Activated naive CD8-positive, alpha-beta T cell treated with anti-CD3 and anti-CD28 coated beads, Interleukin-2, amount 10 ng/mL, durations not matched to agents 7 days and 5 days (primary cell): ENCODE measurements at regions not wholly inside any gene's neighbourhood (a gene's known extent, or its start where the extent isn't known, plus 50 kb on each side); places are given as distances from the start of the nearest gene placed in this dataset.
"Not testable (repeated sequence)": the region's sequence is repeated elsewhere in the genome, so short reads cannot be mapped to it uniquely, and the experiment has no call there.

ENCODE experiments used
- ATAC-seq: fragments of 150-1000 bp; cut with Tn5 transposase; one replicate; pipeline ENCODE4 v1.10.0; 2021; ENCODE audit warnings: low read depth, moderate library complexity
- POLR2A ChIA-PET: fragments of 350-600 bp; sonication (Branson Sonifier 250); formaldehyde crosslinking; loops from one replicate; lab custom pipeline; 2021; ENCODE audit warnings: antibody characterized with exemption; lab: Charles Lee
- DNase-seq: peaks from one replicate; pipeline ENCODE4 v3.0.0; 2021
- H3K27ac Mint-ChIP-seq: one replicate; pipeline ENCODE4 v1.8.0; 2022; ENCODE audit warnings: mild to moderate bottlenecking, mixed read lengths
- H3K27me3 Mint-ChIP-seq: one replicate; pipeline ENCODE4 v1.8.0; 2022; ENCODE audit warnings: mild to moderate bottlenecking, moderate library complexity, mixed read lengths
- H3K36me3 Mint-ChIP-seq: one replicate; pipeline ENCODE4 v1.8.0; 2021; ENCODE audit warnings: mild to moderate bottlenecking, mixed read lengths
- H3K4me1 Mint-ChIP-seq: one replicate; pipeline ENCODE4 v1.8.0; 2021; ENCODE audit warnings: mixed read lengths
- H3K4me3 Mint-ChIP-seq: one replicate; pipeline ENCODE4 v1.8.0; 2022; ENCODE audit warnings: mild to moderate bottlenecking, moderate library complexity, mixed read lengths
- H3K9me3 Mint-ChIP-seq: one replicate; pipeline ENCODE4 v1.8.0; 2021; ENCODE audit warnings: mixed read lengths

- DNase-seq, H3K4me1 Mint-ChIP-seq, H3K27me3 Mint-ChIP-seq, POLR2A ChIA-PET, H3K9me3 Mint-ChIP-seq, ATAC-seq, H3K27ac Mint-ChIP-seq, H3K4me3 Mint-ChIP-seq, H3K36me3 Mint-ChIP-seq: not testable (repeated sequence)
Measured at GRCh38 chr2:131966671-131967070, 195.1 kb downstream of the ANKRD30BL start.

- POLR2A ChIA-PET: no interaction called here
- Mint-ChIP-seq H3K27ac (no peak overlapping the region), H3K4me3 (no peak overlapping the region), H3K9me3 (no peaks in the 10 kb centered on the region), H3K36me3 (no peaks in the 10 kb centered on the region), H3K4me1 (no peaks in the 10 kb centered on the region), H3K27me3 (no peaks in the 10 kb centered on the region)
- DNase-seq: no peak
- ATAC-seq: no peak
Measured at GRCh38 chr2:131966256-131966655, 195.5 kb downstream of the ANKRD30BL start.

GRCh38 chr2:131958019-131958609, 203.6 kb downstream of the ANKRD30BL start:
- H3K36me3 Mint-ChIP-seq, H3K4me3 Mint-ChIP-seq, DNase-seq, POLR2A ChIA-PET, H3K9me3 Mint-ChIP-seq, H3K4me1 Mint-ChIP-seq, H3K27ac Mint-ChIP-seq, ATAC-seq, H3K27me3 Mint-ChIP-seq: not testable (repeated sequence)

- H3K27me3 Mint-ChIP-seq, DNase-seq, H3K27ac Mint-ChIP-seq, H3K4me3 Mint-ChIP-seq, ATAC-seq, H3K9me3 Mint-ChIP-seq, POLR2A ChIA-PET, H3K36me3 Mint-ChIP-seq, H3K4me1 Mint-ChIP-seq: not testable (repeated sequence)
Measured at GRCh38 chr2:131948641-131949040, 213.1 kb downstream of the ANKRD30BL start.

GRCh38 chr2:131923287-131923686, 238.5 kb downstream of the ANKRD30BL start:
- POLR2A ChIA-PET, H3K27ac Mint-ChIP-seq, DNase-seq, ATAC-seq, H3K36me3 Mint-ChIP-seq, H3K4me1 Mint-ChIP-seq, H3K9me3 Mint-ChIP-seq, H3K27me3 Mint-ChIP-seq, H3K4me3 Mint-ChIP-seq: not testable (repeated sequence)

GRCh38 chr2:131922854-131923253, 238.9 kb downstream of the ANKRD30BL start:
- POLR2A ChIA-PET, H3K27ac Mint-ChIP-seq, H3K4me3 Mint-ChIP-seq, DNase-seq, H3K27me3 Mint-ChIP-seq, H3K4me1 Mint-ChIP-seq, H3K9me3 Mint-ChIP-seq, H3K36me3 Mint-ChIP-seq, ATAC-seq: not testable (repeated sequence)
